GM12874 (cell line): ENCODE measurements at regions not wholly inside any gene's neighbourhood (a gene's known extent, or its start where the extent isn't known, plus 50 kb on each side); places are given as distances from the start of the nearest gene placed in this dataset.

Experiments
- CTCF ChIP-seq: IDR thresholded peaks from 2 replicates; pipeline ENCODE4 v1.5.1; 2011; ENCODE audit warnings: low read depth, mild to moderate bottlenecking, control low read depth, low read length, moderate library complexity; ENCODE audit not compliant: insufficient read depth

DNA sequence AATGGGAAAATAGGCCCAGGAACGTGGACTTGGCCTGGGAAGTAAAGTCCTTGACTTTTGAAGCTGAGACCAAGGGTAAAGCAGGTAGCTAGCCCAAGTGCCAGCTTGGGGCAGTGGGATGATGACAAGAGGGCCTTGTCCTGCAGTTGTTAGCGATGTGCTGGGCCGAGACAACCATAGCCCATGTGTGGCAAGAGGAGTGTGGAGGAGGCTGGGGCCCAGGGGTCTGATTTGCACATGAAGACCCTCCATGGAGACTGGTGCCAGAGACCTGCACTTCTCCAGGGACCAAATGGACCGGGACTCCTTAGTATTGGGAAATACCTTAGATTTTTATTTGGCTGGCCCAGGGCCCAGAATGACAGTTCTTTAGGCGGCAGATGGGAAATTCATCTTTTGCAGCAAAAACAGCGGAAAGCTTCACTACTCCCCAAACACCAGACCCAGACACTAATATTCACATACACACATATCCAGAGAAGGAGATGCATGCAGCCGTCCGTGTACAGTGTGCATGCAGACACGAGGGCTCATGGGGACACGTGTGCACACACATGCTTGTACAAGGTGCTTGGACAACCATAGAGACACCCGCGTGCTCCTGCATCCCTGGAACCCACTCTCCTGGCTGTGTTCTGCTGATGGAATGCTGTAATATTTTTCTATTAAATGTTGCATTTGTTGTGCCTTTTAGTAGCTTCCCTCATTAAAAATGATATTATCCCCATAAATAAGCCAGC is 78.1 kb upstream of the CSF3R start:
- TF ChIP-seq CTCF = no peak

DNA sequence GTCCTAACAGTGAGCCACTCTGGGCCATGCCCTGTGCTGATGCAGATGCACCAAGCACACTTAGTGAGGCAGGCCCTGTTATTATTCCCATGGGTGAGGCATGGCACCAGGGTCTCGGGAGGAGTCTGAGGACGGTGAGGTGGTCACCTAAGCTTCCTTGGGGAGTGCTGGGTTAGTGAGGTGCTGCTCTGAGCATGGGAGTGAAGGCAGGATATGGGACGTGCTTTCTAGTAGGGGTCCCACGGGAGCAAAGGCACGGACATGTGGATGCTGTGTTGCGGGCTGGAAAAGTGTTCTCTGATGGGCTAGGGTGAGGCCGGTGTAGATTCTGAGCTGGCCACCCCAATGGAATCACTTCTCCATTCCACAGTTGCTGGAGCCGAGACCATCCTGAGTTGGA is 77.5 kb upstream of the CSF3R start:
- no peak for TF ChIP-seq CTCF

DNA sequence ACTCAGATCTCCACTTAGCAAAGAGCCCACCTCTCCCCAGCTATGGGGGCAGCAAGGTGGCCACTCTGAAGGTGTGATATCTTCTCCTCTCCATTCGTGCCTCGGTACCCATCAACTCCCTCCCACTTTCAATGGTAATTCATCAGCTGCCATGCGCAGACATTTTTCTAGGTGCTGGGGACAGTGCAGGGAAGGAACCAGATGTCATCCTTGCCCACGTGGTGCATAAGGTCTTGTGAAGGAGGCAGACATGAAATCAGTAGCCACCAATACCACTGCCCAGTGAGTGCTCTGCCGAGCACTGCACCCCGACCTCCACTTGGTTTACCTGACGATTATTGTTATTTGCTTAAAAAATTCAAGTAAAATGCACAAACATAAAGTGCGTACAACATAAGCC is 76.3 kb upstream of the CSF3R start:
- TF ChIP-seq CTCF = no peak

GRCh38 chr1:36557041-36558000 is 74.6 kb upstream of the CSF3R start:
- no peak for TF ChIP-seq CTCF

DNA sequence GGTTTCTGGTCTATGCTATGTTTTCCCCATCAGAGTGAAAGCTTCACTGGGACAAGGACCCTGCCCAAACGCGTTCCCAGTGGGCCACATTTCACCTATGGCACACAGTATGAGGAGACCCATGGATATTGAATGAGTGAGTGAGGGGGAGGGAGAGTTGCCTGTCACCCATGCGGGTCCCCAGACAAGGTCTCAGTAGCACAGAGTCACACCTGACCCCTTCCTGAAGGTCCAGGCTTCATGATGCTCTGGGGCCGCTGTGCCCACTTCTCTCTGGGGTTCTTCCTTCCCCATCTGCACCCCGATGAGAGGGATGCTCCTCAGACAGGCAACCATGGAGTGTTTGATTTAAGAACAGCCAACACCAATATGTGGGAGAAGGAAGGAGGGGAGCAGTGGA is 72.3 kb upstream of the CSF3R start:
- no peak for TF ChIP-seq CTCF

GRCh38 chr1:36554323-36554628 is 71.6 kb upstream of the CSF3R start:
- no peak for TF ChIP-seq CTCF

DNA sequence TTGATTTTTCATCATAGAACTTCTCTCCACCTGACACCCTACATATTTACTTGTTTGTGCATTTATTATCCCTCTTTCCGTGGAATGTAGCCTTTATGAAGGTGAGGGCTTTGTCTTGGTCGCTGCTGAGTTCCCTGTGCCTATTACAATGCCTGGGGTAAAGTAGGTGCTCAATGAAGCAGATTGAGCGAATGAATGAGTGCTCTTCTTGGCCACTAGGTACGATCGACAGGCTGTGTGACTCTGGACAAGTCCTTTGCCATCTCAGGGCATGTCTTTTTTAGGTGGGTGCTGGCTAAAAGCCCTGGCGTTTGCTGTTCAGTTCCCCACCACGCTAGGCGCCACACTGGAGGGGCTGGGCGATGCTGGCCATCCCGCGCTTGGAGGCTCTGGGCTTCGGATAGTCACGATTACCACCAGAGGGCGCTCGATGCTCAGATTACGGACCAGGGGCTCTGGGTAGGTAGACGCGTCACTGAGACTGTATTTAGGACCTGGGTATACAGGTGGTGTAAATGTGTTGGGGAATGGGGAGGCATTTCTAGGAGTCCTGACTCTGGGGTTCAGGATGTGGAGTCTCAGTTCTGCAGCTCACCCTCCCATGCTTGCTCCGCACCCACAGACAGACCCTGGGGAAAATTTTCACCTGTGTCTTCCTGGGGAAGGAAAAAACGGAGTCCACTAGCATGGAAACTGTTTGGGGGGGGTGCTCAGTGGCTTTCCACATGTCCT is 71.0 kb upstream of the CSF3R start:
- TF ChIP-seq CTCF = peak; percentile 76
